Uterus (tissue), 3 donors: ENCODE measurements at regions not wholly inside any gene's neighbourhood (a gene's known extent, or its start where the extent isn't known, plus 50 kb on each side); places are given as distances from the start of the nearest gene placed in this dataset.
"Not testable (repeated sequence)": the region's sequence is repeated elsewhere in the genome, so short reads cannot be mapped to it uniquely, and the experiment has no call there.

ENCODE experiments used
- DNase-seq, 2 donors: peaks; one replicate each; pipeline ENCODE4 v3.0.0-alpha.2; 2019 to 2020
- H3K27ac ChIP-seq, 2 donors: fragments of 200-600 bp; sonication (generic); 1 replicate in 1 of 2; 2 replicates in 1 of 2; pipeline ENCODE4 v1.5.1; 2016 to 2018
- H3K27me3 ChIP-seq, 2 donors: fragments of 200-600 bp; sonication (generic); one replicate each; pipeline ENCODE4 v1.5.1; 2018 to 2019; ENCODE audit warnings: control low read depth in 1 of 2
- H3K36me3 ChIP-seq, 2 donors: fragments of 200-600 bp; sonication (generic); one replicate each; pipeline ENCODE4 v1.5.1; 2019; ENCODE audit warnings: control low read depth in 1 of 2
- H3K4me1 ChIP-seq, 2 donors: fragments of 200-600 bp; sonication (generic); one replicate each; pipeline ENCODE4 v1.5.1; 2018 to 2019; ENCODE audit warnings: control low read depth in 1 of 2
- H3K4me3 ChIP-seq, 2 donors: fragments of 200-600 bp; sonication (generic); 1 replicate in 1 of 2; 2 replicates in 1 of 2; pipeline ENCODE4 v1.5.1; 2018 to 2019; ENCODE audit warnings: mild to moderate bottlenecking in 1 of 2
- H3K9me3 ChIP-seq, 2 donors: fragments of 200-600 bp; sonication (generic); one replicate each; pipeline ENCODE4 v1.5.1; 2019; ENCODE audit warnings: control low read depth in 1 of 2
- POLR2A ChIP-seq, 2 donors: fragments of 450-650 bp; IDR thresholded peaks; one replicate each; pipeline ENCODE4 v1.6.1; 2016; ENCODE audit warnings: antibody characterized with exemption in 2 of 2, mild to moderate bottlenecking in 1 of 2, moderate library complexity in 1 of 2
- intact Hi-C: fragments of 100-400 bp; cut with DNase I; formaldehyde crosslinking; loops from one replicate; pipeline ENCODE4 v1.15.1; 2023; ENCODE audit warnings: low total_unique reads
- TF ChIP-seq, protein P1 (sequence below), 4 experiments: fragments of 200-600 bp in 2 of 4; fragments of 450-650 bp in 2 of 4; sonication (generic) in 2 of 4; IDR thresholded peaks; one replicate each; pipeline ENCODE4 v1.5.1; 2016 to 2019; ENCODE audit warnings: antibody characterized with exemption in 4 of 4, mild to moderate bottlenecking in 2 of 4, moderate library complexity in 1 of 4
- donor health status: DM: yes; HTN: yes; CAD: no.

DNA sequence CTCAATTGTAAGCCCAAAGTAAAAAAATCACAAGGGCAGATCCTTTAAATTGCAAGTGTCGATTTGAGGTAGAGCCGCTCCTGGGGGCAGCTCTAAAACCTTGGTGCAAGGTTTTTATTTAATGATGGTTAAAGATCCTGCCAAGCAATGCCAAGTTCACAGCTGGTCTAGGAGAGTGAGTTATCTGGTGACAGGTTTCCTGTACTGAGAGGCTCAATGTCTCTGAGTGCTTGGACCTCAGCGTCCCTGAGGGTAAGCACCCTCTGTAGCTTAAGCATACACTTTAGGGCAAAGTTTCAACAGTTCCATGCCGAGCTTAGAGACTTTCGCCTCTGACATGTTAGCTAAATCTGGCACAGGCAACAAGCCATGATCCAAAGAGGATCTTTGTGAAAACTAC, 119.8 kb upstream of the EGFLAM start:
- H3K4me1 ChIP-seq, result no peaks in the 10 kb centered on the region
- TF ChIP-seq POLR2A (IDR thresholded peaks at IDR 0.05), result no peak
- TF ChIP-seq, protein P1, sequence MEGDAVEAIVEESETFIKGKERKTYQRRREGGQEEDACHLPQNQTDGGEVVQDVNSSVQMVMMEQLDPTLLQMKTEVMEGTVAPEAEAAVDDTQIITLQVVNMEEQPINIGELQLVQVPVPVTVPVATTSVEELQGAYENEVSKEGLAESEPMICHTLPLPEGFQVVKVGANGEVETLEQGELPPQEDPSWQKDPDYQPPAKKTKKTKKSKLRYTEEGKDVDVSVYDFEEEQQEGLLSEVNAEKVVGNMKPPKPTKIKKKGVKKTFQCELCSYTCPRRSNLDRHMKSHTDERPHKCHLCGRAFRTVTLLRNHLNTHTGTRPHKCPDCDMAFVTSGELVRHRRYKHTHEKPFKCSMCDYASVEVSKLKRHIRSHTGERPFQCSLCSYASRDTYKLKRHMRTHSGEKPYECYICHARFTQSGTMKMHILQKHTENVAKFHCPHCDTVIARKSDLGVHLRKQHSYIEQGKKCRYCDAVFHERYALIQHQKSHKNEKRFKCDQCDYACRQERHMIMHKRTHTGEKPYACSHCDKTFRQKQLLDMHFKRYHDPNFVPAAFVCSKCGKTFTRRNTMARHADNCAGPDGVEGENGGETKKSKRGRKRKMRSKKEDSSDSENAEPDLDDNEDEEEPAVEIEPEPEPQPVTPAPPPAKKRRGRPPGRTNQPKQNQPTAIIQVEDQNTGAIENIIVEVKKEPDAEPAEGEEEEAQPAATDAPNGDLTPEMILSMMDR (IDR thresholded peaks at IDR 0.05), result no peak
- no peak overlapping the region for H3K4me3 ChIP-seq
- H3K27ac ChIP-seq, result no peak overlapping the region
- H3K9me3 ChIP-seq, result no peaks in the 10 kb centered on the region
- DNase-seq, result no peak
- no peaks in the 10 kb centered on the region for H3K27me3 ChIP-seq
- H3K36me3 ChIP-seq, result no peaks in the 10 kb centered on the region
- intact Hi-C loops, result no loop called here

DNA sequence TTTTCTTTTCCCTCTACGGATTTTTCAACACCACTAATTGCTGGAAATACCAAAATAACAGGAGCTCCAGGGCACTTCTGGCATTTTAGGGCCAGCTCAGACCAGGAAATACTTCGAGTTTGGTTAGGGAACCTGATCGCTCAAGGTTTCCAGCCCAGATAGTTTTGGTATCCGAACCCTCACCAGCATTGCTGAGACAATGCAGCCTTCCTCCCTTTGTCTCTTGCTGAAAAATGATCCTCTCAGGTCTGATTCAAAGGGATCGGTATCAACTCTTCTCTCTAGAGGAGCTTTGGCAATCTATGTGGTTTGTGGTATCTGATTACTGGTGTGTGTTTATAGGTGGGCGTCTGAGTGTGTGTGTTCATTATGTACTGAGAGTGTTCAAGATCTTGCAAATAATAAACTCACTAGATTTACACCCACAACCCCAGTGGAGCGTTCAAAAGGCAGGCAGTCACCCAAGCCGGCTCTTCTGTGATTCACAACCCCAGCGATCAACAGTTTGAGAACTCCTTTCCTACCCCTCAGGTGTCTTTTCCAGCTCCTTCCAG, 122.8 kb upstream of the EGFLAM start:
- Histone ChIP-seq H3K27me3 (no peaks in the 10 kb centered on the region), H3K27ac (no peak overlapping the region), H3K9me3 (no peaks in the 10 kb centered on the region), H3K36me3 (no peaks in the 10 kb centered on the region), H3K4me1 (no peaks in the 10 kb centered on the region), H3K4me3 (no peak overlapping the region)
- intact Hi-C loops, result no loop called here
- DNase-seq, result no peak
- TF ChIP-seq POLR2A (IDR thresholded peaks at IDR 0.05), result no peak
- TF ChIP-seq, protein P1 (IDR thresholded peaks at IDR 0.05), result no peak

DNA sequence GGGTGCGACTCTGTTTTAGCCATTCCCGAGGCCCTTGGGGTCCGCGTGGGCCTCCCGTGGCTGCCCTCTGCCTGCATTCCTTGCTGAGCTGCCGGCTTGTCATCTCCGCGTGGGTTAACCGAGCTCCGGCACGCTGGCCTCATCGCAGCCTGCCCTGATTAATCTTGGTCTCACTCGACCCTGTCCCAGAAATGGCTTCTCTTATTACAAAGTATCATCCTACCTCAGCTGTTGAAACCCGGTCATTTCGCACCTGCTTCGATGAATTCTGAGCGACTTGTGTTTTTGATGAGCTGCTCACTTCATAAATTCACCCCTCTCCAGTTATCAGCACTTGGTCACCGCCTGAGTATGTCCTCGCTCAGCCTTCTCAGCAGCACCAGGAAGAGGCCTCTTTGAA, 123.5 kb upstream of the EGFLAM start:
- no peak for DNase-seq

DNA sequence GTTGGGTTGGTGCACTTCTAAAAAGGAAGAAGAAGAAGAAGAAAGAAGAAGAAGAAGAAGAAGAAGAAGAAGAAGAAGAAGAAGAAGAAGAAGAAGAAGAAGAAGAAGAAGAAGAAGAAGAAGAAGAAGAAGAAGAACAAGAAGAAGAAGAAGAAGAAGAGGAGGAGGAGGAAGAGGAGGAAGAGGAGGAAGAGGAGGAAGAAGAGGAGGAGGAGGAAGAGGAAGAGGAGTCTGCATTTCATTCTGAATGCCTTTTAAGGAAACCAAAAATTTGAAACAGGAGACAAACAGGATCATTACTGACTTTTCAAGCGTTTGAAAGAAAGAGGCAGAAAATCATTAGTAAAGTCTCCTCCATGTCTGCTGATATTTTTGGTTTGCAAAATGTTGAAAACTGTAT, 124.1 kb upstream of the EGFLAM start:
- H3K4me1 ChIP-seq, intact Hi-C loops, DNase-seq, H3K36me3 ChIP-seq, H3K27ac ChIP-seq, H3K9me3 ChIP-seq, H3K4me3 ChIP-seq, H3K27me3 ChIP-seq: not testable (repeated sequence)

More for the DNA sequence above, 123.5 kb upstream of the EGFLAM start:
- no peak overlapping the region for H3K4me3 ChIP-seq
- no peak overlapping the region for H3K27ac ChIP-seq
- no peaks in the 10 kb centered on the region for H3K27me3 ChIP-seq
- no peak for TF ChIP-seq POLR2A (IDR thresholded peaks at IDR 0.05)
- TF ChIP-seq, protein P1 (IDR thresholded peaks at IDR 0.05), result no peak
- no peaks in the 10 kb centered on the region for H3K4me1 ChIP-seq
- intact Hi-C loops, result no loop called here
- no peaks in the 10 kb centered on the region for H3K9me3 ChIP-seq
- no peaks in the 10 kb centered on the region for H3K36me3 ChIP-seq

DNA sequence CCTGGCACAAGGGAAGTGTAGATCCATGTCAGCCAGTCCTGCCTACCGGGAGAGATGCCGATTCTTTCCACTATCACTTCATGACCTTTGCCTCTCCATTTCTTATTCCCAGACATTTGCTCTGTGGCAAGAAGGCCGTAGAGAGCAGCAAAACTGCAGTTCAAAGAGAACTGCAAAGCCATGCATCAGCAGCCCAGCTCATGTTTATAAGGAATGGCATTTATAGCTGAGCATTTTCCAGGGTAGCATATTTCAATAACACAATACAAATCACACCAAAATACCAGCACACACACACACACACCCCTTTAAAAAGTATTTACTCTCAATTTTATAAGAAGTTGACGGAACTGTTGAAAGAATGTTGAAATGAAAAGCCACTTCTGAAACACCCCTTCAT, 126.7 kb upstream of the EGFLAM start:
- no peaks in the 10 kb centered on the region for H3K4me1 ChIP-seq
- DNase-seq, result no peak
- H3K27ac ChIP-seq, result no peak overlapping the region
- H3K36me3 ChIP-seq, result no peaks in the 10 kb centered on the region
- intact Hi-C loops, result no loop called here
- no peaks in the 10 kb centered on the region for H3K9me3 ChIP-seq
- H3K27me3 ChIP-seq, result no peaks in the 10 kb centered on the region
- H3K4me3 ChIP-seq, result no peak overlapping the region
- TF ChIP-seq POLR2A (IDR thresholded peaks at IDR 0.05), result no peak
- TF ChIP-seq, protein P1 (IDR thresholded peaks at IDR 0.05), result no peak

DNA sequence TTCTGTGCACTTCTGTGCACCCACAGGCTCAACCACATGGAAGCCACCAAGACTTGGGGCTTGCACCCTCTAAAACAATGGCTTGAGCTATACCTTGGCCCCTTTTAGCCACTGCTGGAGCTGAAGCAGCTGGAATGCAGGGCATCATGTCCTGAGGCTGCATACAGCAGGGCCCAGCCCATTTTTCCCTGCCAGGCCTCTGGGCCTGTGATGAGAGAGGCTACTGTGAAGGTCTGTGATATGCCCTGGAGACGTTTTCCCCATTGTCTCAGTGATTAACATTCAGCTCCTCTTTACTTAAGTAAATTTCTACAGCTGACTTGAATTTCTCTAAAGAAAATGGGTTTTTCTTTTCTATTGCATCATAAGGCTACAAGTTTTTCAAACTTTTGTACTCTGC, 134.0 kb upstream of the EGFLAM start:
- Histone ChIP-seq H3K27ac (no peak overlapping the region), H3K4me3 (no peak overlapping the region), H3K36me3 (no peaks in the 10 kb centered on the region), H3K27me3 (no peaks in the 10 kb centered on the region), H3K9me3 (no peaks in the 10 kb centered on the region), H3K4me1 (no peaks in the 10 kb centered on the region)
- no peak for TF ChIP-seq POLR2A (IDR thresholded peaks at IDR 0.05)
- TF ChIP-seq, protein P1 (IDR thresholded peaks at IDR 0.05), result no peak
- intact Hi-C loops, result no loop called here
- DNase-seq, result no peak
